VCaP (cell line): ENCODE measurements at regions not wholly inside any gene's neighbourhood (a gene's known extent, or its start where the extent isn't known, plus 50 kb on each side); places are given as distances from the start of the nearest gene placed in this dataset.
A peak's percentile ranks its signal among the peaks of the same experiment; 100 is the strongest.

Experiments used
- H3K27ac ChIP-seq: fragments of 450-650 bp; 2 replicates; pipeline ENCODE4 v1.5.1; 2017
- TF ChIP-seq, protein P1 (sequence below): fragments of 450-650 bp; conservative IDR thresholded peaks from 2 replicates; pipeline ENCODE4 v1.5.1; 2017; ENCODE audit warnings: mild to moderate bottlenecking, moderate library complexity

DNA sequence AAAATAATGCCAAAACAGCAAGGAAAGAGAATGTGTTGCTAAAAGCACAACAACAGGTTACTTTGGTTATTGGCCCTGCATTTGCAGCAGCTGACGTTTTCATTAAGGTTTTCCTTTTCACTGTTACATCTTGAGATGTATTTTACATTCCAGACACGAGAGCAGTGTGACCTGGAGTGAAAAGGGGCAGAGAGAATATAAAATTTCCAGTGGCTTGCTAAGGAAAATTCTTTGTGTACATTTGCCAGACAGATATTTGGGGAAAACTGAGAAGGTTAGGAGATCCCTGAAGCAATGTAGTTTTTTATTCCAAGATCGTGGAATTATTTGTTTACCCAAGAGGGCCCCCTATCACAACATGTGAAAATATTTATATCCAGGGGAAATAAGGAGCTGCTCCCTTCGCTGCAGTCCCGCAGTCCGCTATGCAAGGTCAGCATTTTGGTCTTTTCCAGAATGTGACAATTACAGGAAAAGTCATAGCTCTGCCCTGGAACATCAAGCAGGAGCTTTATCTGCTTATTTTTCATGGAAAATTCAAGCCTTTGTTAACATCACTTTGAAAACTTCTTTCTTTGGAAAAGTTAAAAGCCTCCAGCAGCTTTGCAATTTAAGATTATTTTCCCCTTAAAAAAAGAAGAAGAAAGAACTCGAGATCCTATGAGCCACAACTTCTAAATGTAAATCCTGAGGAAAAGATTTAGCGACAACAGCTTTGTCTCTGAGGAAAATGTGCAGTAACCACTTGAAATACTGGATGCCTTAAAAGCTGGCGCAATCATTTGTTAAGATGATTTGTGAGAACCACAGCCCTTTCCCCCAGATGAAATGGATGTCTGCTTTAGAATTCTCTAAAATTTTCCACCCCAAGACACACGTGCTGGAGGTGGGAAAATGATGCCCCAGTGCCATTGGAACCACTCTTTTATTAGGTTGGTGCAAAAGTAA is 256.4 kb upstream of the TPM1 start:
- H3K27ac ChIP-seq, result no peak overlapping the region
- TF ChIP-seq, protein P1, sequence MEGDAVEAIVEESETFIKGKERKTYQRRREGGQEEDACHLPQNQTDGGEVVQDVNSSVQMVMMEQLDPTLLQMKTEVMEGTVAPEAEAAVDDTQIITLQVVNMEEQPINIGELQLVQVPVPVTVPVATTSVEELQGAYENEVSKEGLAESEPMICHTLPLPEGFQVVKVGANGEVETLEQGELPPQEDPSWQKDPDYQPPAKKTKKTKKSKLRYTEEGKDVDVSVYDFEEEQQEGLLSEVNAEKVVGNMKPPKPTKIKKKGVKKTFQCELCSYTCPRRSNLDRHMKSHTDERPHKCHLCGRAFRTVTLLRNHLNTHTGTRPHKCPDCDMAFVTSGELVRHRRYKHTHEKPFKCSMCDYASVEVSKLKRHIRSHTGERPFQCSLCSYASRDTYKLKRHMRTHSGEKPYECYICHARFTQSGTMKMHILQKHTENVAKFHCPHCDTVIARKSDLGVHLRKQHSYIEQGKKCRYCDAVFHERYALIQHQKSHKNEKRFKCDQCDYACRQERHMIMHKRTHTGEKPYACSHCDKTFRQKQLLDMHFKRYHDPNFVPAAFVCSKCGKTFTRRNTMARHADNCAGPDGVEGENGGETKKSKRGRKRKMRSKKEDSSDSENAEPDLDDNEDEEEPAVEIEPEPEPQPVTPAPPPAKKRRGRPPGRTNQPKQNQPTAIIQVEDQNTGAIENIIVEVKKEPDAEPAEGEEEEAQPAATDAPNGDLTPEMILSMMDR, result no peak

DNA sequence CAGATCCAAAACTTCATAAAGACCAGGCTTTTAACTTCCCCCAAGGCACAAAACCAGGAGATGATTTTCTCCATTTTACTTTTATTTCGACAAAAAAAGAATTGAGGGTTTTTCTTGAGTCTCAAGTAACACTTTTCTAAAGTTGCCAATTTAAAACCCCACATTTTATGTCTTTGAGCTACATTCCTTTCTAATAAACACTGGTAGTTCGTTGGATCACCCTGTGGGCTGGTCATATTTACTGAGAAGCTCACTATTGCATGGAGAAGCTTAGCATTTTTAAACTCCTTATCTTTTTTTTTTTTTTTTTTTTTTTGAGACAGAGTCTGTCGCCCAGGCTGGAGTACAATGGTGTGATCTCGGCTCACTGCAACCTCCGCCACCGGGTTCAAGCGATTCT is 255.1 kb upstream of the TPM1 start:
- TF ChIP-seq, protein P1, result no peak
- no peak overlapping the region for H3K27ac ChIP-seq

DNA sequence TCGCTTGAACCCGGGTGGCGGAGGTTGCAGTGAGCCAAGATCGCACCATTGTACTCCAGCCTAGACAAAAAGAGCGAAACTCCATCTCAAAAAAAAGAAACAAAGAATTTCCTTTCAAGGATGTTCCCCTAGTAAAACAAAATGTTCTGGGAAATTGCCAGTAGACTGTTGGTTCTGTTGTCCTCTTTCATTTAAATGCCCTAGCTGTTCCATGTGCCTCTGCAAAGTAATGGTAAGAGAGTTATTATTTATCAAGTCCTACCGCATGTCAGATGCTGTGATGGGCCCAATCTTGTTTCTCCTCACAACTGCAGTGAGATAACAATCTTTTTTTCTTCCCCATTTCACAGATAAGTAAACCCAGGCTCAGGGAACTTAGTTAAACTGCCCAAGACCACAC is 254.3 kb upstream of the TPM1 start:
- TF ChIP-seq, protein P1, result no peak
- H3K27ac ChIP-seq, result peak overlapping the region; percentile 42

DNA sequence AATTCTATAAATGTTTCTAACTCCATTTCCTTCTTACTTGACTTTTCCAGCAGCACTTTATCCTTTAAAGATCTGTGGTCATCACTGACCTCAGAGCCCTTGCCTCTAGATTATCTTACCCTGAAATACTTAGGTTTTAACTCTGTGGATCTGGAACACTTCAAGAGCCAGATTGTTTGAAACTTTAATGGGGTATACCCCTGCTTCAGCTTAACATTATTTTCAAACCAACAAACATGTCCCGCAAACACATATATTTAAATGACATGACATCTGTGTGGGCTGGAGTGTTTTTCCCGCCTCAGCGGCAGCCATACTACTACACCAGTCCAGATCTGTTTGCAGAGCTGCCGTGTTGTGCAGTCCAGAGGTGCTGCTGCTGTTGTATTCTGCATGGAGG is 252.0 kb upstream of the TPM1 start:
- TF ChIP-seq, protein P1, result no peak
- H3K27ac ChIP-seq, result no peak overlapping the region

DNA sequence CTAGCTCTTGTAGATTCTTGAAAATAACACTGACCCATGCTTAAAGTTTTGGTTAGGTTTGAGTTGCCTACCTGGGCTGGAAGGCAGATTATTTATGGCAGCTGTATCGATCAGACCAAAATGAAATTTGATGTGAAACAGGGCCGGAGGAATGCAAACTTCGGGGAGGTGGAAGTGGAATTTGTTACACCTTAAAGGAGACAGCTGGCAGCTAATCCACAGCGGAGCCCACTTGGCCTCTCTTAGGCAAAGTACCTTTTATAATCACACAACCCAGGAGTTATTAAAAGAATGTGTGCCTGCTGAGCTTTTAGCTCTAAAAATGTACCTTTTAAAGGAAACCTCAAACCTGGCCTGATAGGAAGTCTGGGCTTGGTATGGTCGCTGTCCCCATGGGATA is 250.9 kb upstream of the TPM1 start:
- TF ChIP-seq, protein P1, result no peak
- H3K27ac ChIP-seq, result no peak overlapping the region

DNA sequence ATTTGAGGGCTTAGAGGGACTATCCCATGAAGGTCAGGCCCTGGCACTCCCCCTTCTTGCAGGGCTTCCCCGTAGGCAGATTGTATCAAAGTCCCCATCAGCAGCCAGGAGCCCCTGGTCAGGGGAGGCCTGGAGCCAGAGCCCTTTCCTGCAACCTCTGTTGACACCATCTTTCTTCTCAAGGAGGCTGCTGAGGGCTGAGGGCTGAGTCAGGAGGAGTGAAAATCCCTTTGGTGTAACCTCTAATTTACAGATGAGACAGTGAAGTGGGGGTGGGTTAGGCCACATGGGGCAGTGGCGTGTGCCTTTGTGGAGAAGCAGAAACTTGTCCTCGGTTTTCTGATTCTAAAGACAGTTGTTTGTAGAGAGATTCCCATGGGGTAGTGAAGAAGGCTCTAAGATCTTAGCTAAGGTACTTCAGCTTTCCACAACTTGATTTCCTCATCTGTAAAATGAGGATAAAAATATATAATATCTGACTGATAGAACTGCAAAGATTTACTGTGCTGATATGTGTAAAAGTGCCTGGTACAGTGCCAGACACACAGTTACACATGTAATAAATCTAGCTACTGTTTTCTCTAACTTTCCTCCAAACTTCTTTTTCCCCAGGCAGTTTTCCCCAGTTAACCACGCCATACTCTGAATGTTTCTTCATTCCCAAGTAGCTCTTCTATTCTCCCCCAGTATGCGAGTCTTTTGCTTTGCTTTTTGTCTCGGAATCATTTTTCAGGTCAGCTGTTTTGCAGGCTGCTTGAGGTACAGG is 249.4 kb upstream of the TPM1 start:
- TF ChIP-seq, protein P1, result no peak
- no peak overlapping the region for H3K27ac ChIP-seq

DNA sequence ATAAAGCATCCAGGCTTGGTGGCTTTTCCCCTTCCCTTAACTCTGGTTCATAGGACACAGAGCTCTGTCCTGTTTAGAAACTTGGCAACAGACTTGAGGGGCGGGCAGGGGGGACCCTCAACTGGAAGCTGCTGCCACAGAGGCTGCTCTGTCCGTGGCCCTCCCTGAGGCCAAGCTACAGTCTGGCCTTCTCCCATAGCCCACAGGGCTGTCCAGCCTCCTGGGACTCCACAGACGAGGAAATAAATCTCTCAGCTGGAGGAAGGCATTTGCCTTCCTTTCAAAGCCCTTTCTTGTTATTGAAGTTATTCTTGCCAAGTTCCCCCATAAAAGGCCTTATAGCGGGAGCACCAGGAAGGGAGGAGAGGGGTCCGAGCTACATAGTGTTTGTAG is 248.8 kb upstream of the TPM1 start:
- H3K27ac ChIP-seq, result no peak overlapping the region
- TF ChIP-seq, protein P1, result no peak
